H1 (cell line): ENCODE measurements at regions not wholly inside any gene's neighbourhood (a gene's known extent, or its start where the extent isn't known, plus 50 kb on each side); places are given as distances from the start of the nearest gene placed in this dataset.

Experiments used
- CTCF ChIA-PET: fragments of 300-600 bp; sonication (Branson Sonifier 250); formaldehyde crosslinking; loops from one replicate; lab custom pipeline; 2021; ENCODE audit not compliant: partially characterized antibody; lab: Charles Lee
- POLR2A ChIA-PET: fragments of 300-600 bp; sonication (Branson Sonifier 250); formaldehyde crosslinking; loops from one replicate; lab custom pipeline; 2021; ENCODE audit warnings: inconsistent platforms; ENCODE audit not compliant: partially characterized antibody; lab: Charles Lee
- DNase-seq, 2 experiments: peaks; one replicate each; pipeline versions ENCODE4 v3.0.0 to v3.0.0-alpha.2; 2010 to 2022; ENCODE audit warnings: low spot score in 2 of 2, low read depth in 1 of 2, mixed read lengths in 1 of 2
- FAIRE-seq: peaks from 2 replicates; lab custom pipeline; 2011; peaks lifted over from hg19 to GRCh38; lab: Jason Lieb, UNC
- H2AFZ ChIP-seq: 2 replicates; pipeline ENCODE4 v1.8.1; 2012; ENCODE audit warnings: low read length, inconsistent platforms
- H2AK5ac ChIP-seq: 2 replicates; pipeline ENCODE4 v1.6.1; 2013; ENCODE audit warnings: low read depth, low read length
- H2BK120ac ChIP-seq: replicated peaks from 2 replicates; pipeline ENCODE3; 2013; ENCODE audit warnings: low read depth, low read length, inconsistent platforms
- H2BK12ac ChIP-seq: 2 replicates; pipeline ENCODE4 v1.6.1; 2013; ENCODE audit warnings: low read depth, low read length
- H2BK15ac ChIP-seq: 2 replicates; pipeline ENCODE4 v1.6.1; 2013; ENCODE audit warnings: low read length
- H2BK20ac ChIP-seq: 2 replicates; pipeline ENCODE4 v1.6.1; 2013; ENCODE audit warnings: low read length
- H2BK5ac ChIP-seq: 2 replicates; pipeline ENCODE4 v1.6.1; 2013; ENCODE audit warnings: low read depth, low read length
- H3K14ac ChIP-seq: 2 replicates; pipeline ENCODE4 v1.6.1; 2013; ENCODE audit warnings: inconsistent platforms; ENCODE audit not compliant: insufficient read length
- H3K18ac ChIP-seq: 2 replicates; pipeline ENCODE4 v1.6.1; 2013; ENCODE audit warnings: low read length; ENCODE audit errors: extremely low read depth
- H3K23ac ChIP-seq: 2 replicates; pipeline ENCODE4 v1.6.1; 2013; ENCODE audit warnings: inconsistent platforms; ENCODE audit not compliant: insufficient read length
- H3K23me2 ChIP-seq: 2 replicates; pipeline ENCODE4 v1.6.1; 2013; ENCODE audit warnings: low read depth, low read length
- H3K27ac ChIP-seq: 2 replicates; pipeline ENCODE4 v1.6.1; 2011; ENCODE audit warnings: low read depth, low read length, inconsistent platforms
- H3K27me3 ChIP-seq, 4 experiments: replicated peaks in 1 of 4; 1 replicate in 1 of 4; 2 replicates in 3 of 4; pipeline versions ENCODE4 v1.6.1 to v1.8.1; 2011 to 2013; ENCODE audit warnings: low read length in 3 of 4, mild to moderate bottlenecking in 3 of 4, inconsistent platforms in 2 of 4, mixed read lengths in 2 of 4, moderate library complexity in 1 of 4; ENCODE audit not compliant: control insufficient read depth in 3 of 4, insufficient read depth in 3 of 4; ENCODE audit errors: extremely low read depth in 1 of 4
- H3K36me3 ChIP-seq, 4 experiments: 2 replicates each; pipeline versions ENCODE4 v1.6.1 to v1.8.1; 2011 to 2013; ENCODE audit warnings: mild to moderate bottlenecking in 4 of 4, low read length in 3 of 4, moderate library complexity in 2 of 4, control low read depth in 1 of 4, inconsistent platforms in 1 of 4; ENCODE audit not compliant: insufficient read depth in 4 of 4, control insufficient read depth in 2 of 4
- H3K4ac ChIP-seq: replicated peaks from 2 replicates; pipeline ENCODE3; 2013; ENCODE audit warnings: low read length, low read depth, mixed read lengths, inconsistent platforms; ENCODE audit not compliant: insufficient read length
- H3K4me1 ChIP-seq, 4 experiments: replicated peaks in 1 of 4; 1 replicate in 1 of 4; 2 replicates in 3 of 4; pipeline versions ENCODE4 v1.6.1 to v1.8.1; 2011 to 2013; ENCODE audit warnings: low read length in 3 of 4, inconsistent platforms in 2 of 4, mixed read lengths in 1 of 4; ENCODE audit not compliant: insufficient read depth in 4 of 4, control insufficient read depth in 3 of 4
- H3K4me2 ChIP-seq, 2 experiments: 2 replicates each; pipeline versions ENCODE4 v1.6.1 to v1.8.1; 2011 to 2013; ENCODE audit warnings: low read depth in 2 of 2, low read length in 2 of 2, control low read depth in 1 of 2, inconsistent platforms in 1 of 2, mild to moderate bottlenecking in 1 of 2; ENCODE audit not compliant: insufficient read depth in 1 of 2
- H3K4me3 ChIP-seq, 4 experiments: fragments of 200-600, 300-600 bp in 1 of 4; sonication (generic), shearing (Covaris generic), sonication (Bioruptor Twin) in 1 of 4; 2 replicates each; pipeline versions ENCODE4 v1.5.1 to v1.8.1; 2011 to 2016; ENCODE audit warnings: low read length in 4 of 4, low read depth in 3 of 4, control low read depth in 2 of 4, inconsistent platforms in 2 of 4, mild to moderate bottlenecking in 2 of 4, mixed read lengths in 1 of 4, moderate library complexity in 1 of 4; ENCODE audit not compliant: insufficient read depth in 2 of 4; ENCODE audit errors: extremely low read depth in 1 of 4
- H3K56ac ChIP-seq: replicated peaks from 2 replicates; pipeline ENCODE3; 2013; ENCODE audit warnings: low read depth, mild to moderate bottlenecking, mixed read lengths, low read length, inconsistent platforms; ENCODE audit not compliant: insufficient read length
- H3K79me1 ChIP-seq: 2 replicates; pipeline ENCODE4 v1.6.1; 2013; ENCODE audit warnings: low read depth, low read length, control low read depth
- H3K79me2 ChIP-seq, 2 experiments: 2 replicates each; pipeline versions ENCODE4 v1.6.1 to v1.8.1; 2012 to 2013; ENCODE audit warnings: low read length in 2 of 2, mild to moderate bottlenecking in 2 of 2, inconsistent platforms in 1 of 2; ENCODE audit not compliant: insufficient read depth in 2 of 2, control insufficient read depth in 1 of 2
- H3K9ac ChIP-seq, 4 experiments: replicated peaks in 1 of 4; 1 replicate in 1 of 4; 2 replicates in 3 of 4; pipeline versions ENCODE4 v1.6.1 to v1.8.1; 2011 to 2013; ENCODE audit warnings: low read depth in 3 of 4, low read length in 3 of 4, control low read depth in 2 of 4, mild to moderate bottlenecking in 2 of 4, moderate library complexity in 2 of 4, inconsistent platforms in 1 of 4; ENCODE audit errors: extremely low read depth in 1 of 4
- H3K9me3 ChIP-seq, 2 experiments: 2 replicates each; pipeline versions ENCODE4 v1.6.1 to v1.8.1; 2012 to 2013; ENCODE audit warnings: mild to moderate bottlenecking in 2 of 2, moderate library complexity in 2 of 2, control low read depth in 1 of 2, inconsistent platforms in 1 of 2, low read depth in 1 of 2, low read length in 1 of 2, mixed read lengths in 1 of 2; ENCODE audit not compliant: insufficient read depth in 2 of 2
- H4K20me1 ChIP-seq, 2 experiments: replicated peaks in 1 of 2; 2 replicates each; pipeline versions ENCODE3 to v1.8.1; 2011 to 2013; ENCODE audit warnings: inconsistent platforms in 2 of 2, low read length in 2 of 2, mild to moderate bottlenecking in 1 of 2; ENCODE audit not compliant: insufficient read depth in 2 of 2, control insufficient read depth in 1 of 2
- H4K5ac ChIP-seq: 2 replicates; pipeline ENCODE4 v1.6.1; 2013; ENCODE audit warnings: low read length, low read depth, mixed read lengths, inconsistent platforms; ENCODE audit not compliant: insufficient read length
- H4K8ac ChIP-seq: 2 replicates; pipeline ENCODE4 v1.8.0; 2013; ENCODE audit warnings: mild to moderate bottlenecking, moderate library complexity, low read length, inconsistent platforms; ENCODE audit not compliant: insufficient read depth; ENCODE audit errors: extremely low read depth
- H4K91ac ChIP-seq: replicated peaks from 2 replicates; pipeline ENCODE3; 2013; ENCODE audit warnings: low read length, mixed read lengths, inconsistent platforms; ENCODE audit not compliant: insufficient read length
- BCL11A ChIP-seq, 2 experiments: IDR thresholded peaks; one replicate each; pipeline ENCODE4 v1.6.1; 2011; ENCODE audit warnings: low read depth in 2 of 2, low read length in 2 of 2, mild to moderate bottlenecking in 2 of 2
- BRCA1 ChIP-seq: IDR thresholded peaks from 2 replicates; pipeline ENCODE4 v1.6.1; 2012; ENCODE audit warnings: low read depth, low read length, improper control_type of control experiment
- E2F6 ChIP-seq: IDR thresholded peaks from 2 replicates; pipeline ENCODE4 v1.6.1; 2012; ENCODE audit warnings: inconsistent platforms
- EGR1 ChIP-seq: IDR thresholded peaks from 2 replicates; pipeline ENCODE4 v1.6.1; 2011; ENCODE audit warnings: low read depth, low read length, borderline replicate concordance
- EZH2 ChIP-seq: fragments of 200-600 bp; sonication (generic); IDR thresholded peaks from 2 replicates; pipeline ENCODE4 v1.7.1; 2012; ENCODE audit warnings: low read depth, mild to moderate bottlenecking, moderate library complexity, low read length, inconsistent platforms; ENCODE audit not compliant: severe bottlenecking
- FOSL1 ChIP-seq: IDR thresholded peaks from 2 replicates; pipeline ENCODE4 v1.6.1; 2011; ENCODE audit warnings: mild to moderate bottlenecking, low read depth, low read length, moderate library complexity; ENCODE audit not compliant: insufficient read depth
- GTF2F1 ChIP-seq: IDR thresholded peaks from 2 replicates; pipeline ENCODE4 v1.6.1; 2012; ENCODE audit warnings: low read depth, low read length, improper control_type of control experiment, borderline replicate concordance
- KDM5A ChIP-seq: fragments of 200-600 bp; IDR thresholded peaks from 2 replicates; pipeline ENCODE4 v1.7.1; 2012; ENCODE audit warnings: mild to moderate bottlenecking, low read length, inconsistent platforms, mixed read lengths
- MAFK ChIP-seq: IDR thresholded peaks from 2 replicates; pipeline ENCODE4 v1.6.1; 2012; ENCODE audit warnings: low read depth, mild to moderate bottlenecking, improper control_type of control experiment, low read length
- PHF8 ChIP-seq: fragments of 200-600 bp; sonication (generic); conservative IDR thresholded peaks from 2 replicates; pipeline ENCODE4 v1.7.1; 2012; ENCODE audit warnings: low read depth, mild to moderate bottlenecking, inconsistent platforms, low read length, moderate library complexity
- SIN3A ChIP-seq, 2 experiments: IDR thresholded peaks in 1 of 2; conservative IDR thresholded peaks in 1 of 2; 2 replicates each; pipeline ENCODE4 v1.6.1; 2011 to 2012; ENCODE audit warnings: low read length in 2 of 2, improper control_type of control experiment in 1 of 2, low read depth in 1 of 2, mild to moderate bottlenecking in 1 of 2
- SIRT6 ChIP-seq: IDR thresholded peaks from one replicate; pipeline ENCODE4 v1.7.1; 2012; ENCODE audit warnings: low read length, inconsistent platforms
- SP2 ChIP-seq: IDR thresholded peaks from 2 replicates; pipeline ENCODE4 v1.6.1; 2012; ENCODE audit warnings: mild to moderate bottlenecking, low read length, inconsistent platforms
- TAF1 ChIP-seq: IDR thresholded peaks from 2 replicates; pipeline ENCODE4 v1.6.1; 2011; ENCODE audit warnings: mild to moderate bottlenecking, low read depth, low read length
- TEAD4 ChIP-seq: IDR thresholded peaks from 2 replicates; pipeline ENCODE4 v1.6.1; 2012; ENCODE audit warnings: low read depth, low read length, inconsistent platforms, mixed read lengths
- WGBS, 2 experiments: shearing (Covaris generic) in 1 of 2; methylation state at CpG; one replicate each; pipeline versions ENCODE4 v1.1.6 to v1.1.7; 2013 to 2015; ENCODE audit warnings: low lambda C conversion rate in 2 of 2, mixed read lengths in 2 of 2, inconsistent platforms in 1 of 2, low coverage in 1 of 2, missing lambda C conversion rate in 1 of 2; ENCODE audit not compliant: insufficient replicate concordance in 2 of 2, insufficient coverage in 1 of 2, insufficient read length in 1 of 2; ENCODE audit errors: extremely low coverage in 1 of 2, missing lambda C conversion rate in 1 of 2; 5-methylcytosine and 5-hydroxymethylcytosine counted together

GRCh38 chr1:219782929-219783328, 145.4 kb downstream of the SLC30A10 start:
- H2AK5ac ChIP-seq: no peak overlapping the region
- POLR2A ChIA-PET: no interaction called here
- FAIRE-seq: no peak
- no peak overlapping the region for H3K4ac ChIP-seq
- no peaks in the 10 kb centered on the region for H4K20me1 ChIP-seq
- H3K36me3 ChIP-seq: no peaks in the 10 kb centered on the region
- H3K4me2 ChIP-seq: no peak overlapping the region
- no peak overlapping the region for H3K23ac ChIP-seq
- DNase-seq: no peak
- H3K79me1 ChIP-seq: no peaks in the 10 kb centered on the region
- no peak overlapping the region for H3K14ac ChIP-seq
- no peak overlapping the region for H3K27ac ChIP-seq
- no peak overlapping the region for H4K91ac ChIP-seq
- H3K56ac ChIP-seq: no peak overlapping the region
- no peak overlapping the region for H2BK120ac ChIP-seq
- H3K79me2 ChIP-seq: no peaks in the 10 kb centered on the region
- no peak overlapping the region for H2BK15ac ChIP-seq
- no peaks in the 10 kb centered on the region; the same call in 1 of the 2 replicates for H3K23me2 ChIP-seq
- H3K4me3 ChIP-seq: no peak overlapping the region
- H2BK5ac ChIP-seq: no peak overlapping the region
- no peak overlapping the region for H2BK12ac ChIP-seq
- no peaks in the 10 kb centered on the region for H3K9me3 ChIP-seq
- CTCF ChIA-PET: interaction anchor here (2.7 kb wide), 1 partner anchor 30 kb away, joined by 10 read pairs; no protein-coding TSS in a partner anchor
- H3K27me3 ChIP-seq: no peaks in the 10 kb centered on the region
- H2BK20ac ChIP-seq: no peak overlapping the region
- H4K8ac ChIP-seq: no peak overlapping the region
- no peak overlapping the region for H4K5ac ChIP-seq
- no peaks in the 10 kb centered on the region; a peak in 1 of 7 replicates for H3K4me1 ChIP-seq
- H3K9ac ChIP-seq: no peak overlapping the region
- no peak overlapping the region for H2AFZ ChIP-seq
- no peak overlapping the region for H3K18ac ChIP-seq
- WGBS, 2 experiments: 97% methylated on average over 3 of the region's 3 CpGs; no CpG with 5 or more reads in 1 of the 2 experiments
- TF ChIP-seq EGR1 (no peak), KDM5A (no peak), TAF1 (no peak), BRCA1 (no peak), E2F6 (no peak), EZH2 (no peak), TEAD4 (no peak), MAFK (no peak), FOSL1 (no peak), BCL11A (IDR thresholded peaks at IDR 0.05; ENCODE audit: low read depth in 2 of 2, low read length in 2 of 2) (no peak), SP2 (no peak), SIRT6 (no peak), GTF2F1 (no peak), PHF8 (no peak), SIN3A (conservative IDR thresholded peaks at IDR 0.05 in 1 of 2, IDR thresholded peaks at IDR 0.05 in 1 of 2; ENCODE audit: low read depth in 1 of 2, low read length in 2 of 2) (no peak)
